ENCODE measurements at regions not wholly inside any gene's neighbourhood (a gene's known extent, or its start where the extent isn't known, plus 50 kb on each side); places are given as distances from the start of the nearest gene placed in this dataset.

DNA sequence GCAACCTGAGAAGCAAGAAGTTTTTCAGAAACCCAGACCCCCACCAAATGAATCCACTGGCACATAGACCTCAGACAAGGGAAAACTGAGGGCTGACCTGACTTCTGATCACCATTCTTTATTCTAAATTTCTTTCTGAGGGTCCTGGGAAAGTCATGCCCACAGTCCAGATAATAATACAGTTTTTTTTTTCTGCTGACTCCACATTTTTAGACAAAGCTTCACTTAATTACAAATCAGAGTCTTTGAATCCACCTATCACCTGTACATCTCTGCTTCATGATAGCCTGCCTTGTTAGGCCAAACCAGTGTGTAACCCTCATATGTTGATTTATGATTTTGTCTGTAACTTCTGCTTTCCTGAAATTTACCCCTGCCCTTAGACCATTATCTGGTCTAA is 103.6 kb downstream of the PSAT1 start:
- H3K27ac Mint-ChIP-seq, result no peak overlapping the region
- peaks cover under 1% of the 10 kb centered on the region for H3K9me3 ChIP-seq (ENCODE audit: low read depth)
- no peaks in the 10 kb centered on the region for H3K36me3 ChIP-seq
- peaks cover 22% of the 10 kb centered on the region for H3K4me1 ChIP-seq
- H3K9me3 Mint-ChIP-seq, result peaks cover 4% of the 10 kb centered on the region
- H3K9ac ChIP-seq, result no peak overlapping the region
- no peak for DNase-seq (ENCODE audit: low spot score)
- H4K20me1 ChIP-seq (ENCODE audit: low read depth), result no peaks in the 10 kb centered on the region
- peaks cover 21% of the 10 kb centered on the region for H3F3A ChIP-seq (ENCODE audit: low read depth)
- no peak overlapping the region for H3K27ac ChIP-seq
- H3K36me3 Mint-ChIP-seq, result peaks cover 3% of the 10 kb centered on the region
- H3K27me3 Mint-ChIP-seq (ENCODE audit: insufficient read depth, low read depth), result peaks cover 6% of the 10 kb centered on the region
- H2AFZ ChIP-seq (replicated peaks), result no peak overlapping the region
- no peak overlapping the region for H3K4me3 ChIP-seq
- H3K4me1 Mint-ChIP-seq, result peaks cover 16% of the 10 kb centered on the region
- TF ChIP-seq, protein P1, sequence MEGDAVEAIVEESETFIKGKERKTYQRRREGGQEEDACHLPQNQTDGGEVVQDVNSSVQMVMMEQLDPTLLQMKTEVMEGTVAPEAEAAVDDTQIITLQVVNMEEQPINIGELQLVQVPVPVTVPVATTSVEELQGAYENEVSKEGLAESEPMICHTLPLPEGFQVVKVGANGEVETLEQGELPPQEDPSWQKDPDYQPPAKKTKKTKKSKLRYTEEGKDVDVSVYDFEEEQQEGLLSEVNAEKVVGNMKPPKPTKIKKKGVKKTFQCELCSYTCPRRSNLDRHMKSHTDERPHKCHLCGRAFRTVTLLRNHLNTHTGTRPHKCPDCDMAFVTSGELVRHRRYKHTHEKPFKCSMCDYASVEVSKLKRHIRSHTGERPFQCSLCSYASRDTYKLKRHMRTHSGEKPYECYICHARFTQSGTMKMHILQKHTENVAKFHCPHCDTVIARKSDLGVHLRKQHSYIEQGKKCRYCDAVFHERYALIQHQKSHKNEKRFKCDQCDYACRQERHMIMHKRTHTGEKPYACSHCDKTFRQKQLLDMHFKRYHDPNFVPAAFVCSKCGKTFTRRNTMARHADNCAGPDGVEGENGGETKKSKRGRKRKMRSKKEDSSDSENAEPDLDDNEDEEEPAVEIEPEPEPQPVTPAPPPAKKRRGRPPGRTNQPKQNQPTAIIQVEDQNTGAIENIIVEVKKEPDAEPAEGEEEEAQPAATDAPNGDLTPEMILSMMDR (IDR thresholded peaks at IDR 0.05), result no peak
- no peak overlapping the region for H3K4me2 ChIP-seq
- H3K79me2 ChIP-seq (ENCODE audit: low read depth), result no peaks in the 10 kb centered on the region
- H3K27me3 ChIP-seq, result no peaks in the 10 kb centered on the region
- no peak overlapping the region for H3K4me3 Mint-ChIP-seq

DNA sequence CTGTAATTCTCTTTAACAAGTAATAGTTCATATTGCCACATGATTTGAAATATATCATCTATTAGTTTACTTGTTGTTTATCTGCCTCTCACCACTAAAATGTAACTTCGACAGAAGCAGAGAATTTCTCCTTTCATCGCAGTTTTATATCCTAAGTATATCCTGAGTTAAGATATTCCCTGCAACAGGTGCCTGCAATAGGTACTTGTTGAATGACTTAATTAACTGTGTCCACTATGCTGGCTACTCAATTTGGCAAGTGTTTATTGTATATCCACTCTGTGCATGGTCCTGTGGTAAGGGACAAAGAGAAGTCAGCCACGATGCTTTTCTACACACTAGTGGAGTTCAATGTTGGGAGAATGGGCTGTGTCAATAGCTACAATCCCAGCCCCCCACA is 108.5 kb downstream of the PSAT1 start:
- H3K9me3 Mint-ChIP-seq, result peaks cover 5% of the 10 kb centered on the region
- Histone ChIP-seq H3K36me3 (no peaks in the 10 kb centered on the region), H3K4me1 (no peaks in the 10 kb centered on the region), H3F3A (ENCODE audit: low read depth) (no peaks in the 10 kb centered on the region), H3K27ac (no peak overlapping the region), H3K4me2 (no peak overlapping the region), H3K79me2 (ENCODE audit: low read depth) (no peaks in the 10 kb centered on the region), H3K9me3 (ENCODE audit: low read depth) (no peaks in the 10 kb centered on the region), H3K4me3 (no peak overlapping the region), H3K9ac (no peak overlapping the region), H4K20me1 (ENCODE audit: low read depth) (no peaks in the 10 kb centered on the region), H3K27me3 (no peaks in the 10 kb centered on the region), H2AFZ (replicated peaks) (no peak overlapping the region)
- no peaks in the 10 kb centered on the region for H3K4me1 Mint-ChIP-seq
- H3K27ac Mint-ChIP-seq, result no peak overlapping the region
- no peaks in the 10 kb centered on the region for H3K36me3 Mint-ChIP-seq
- DNase-seq (ENCODE audit: low spot score), result no peak
- H3K4me3 Mint-ChIP-seq, result no peak overlapping the region
- TF ChIP-seq EZH2phosphoT487 (IDR thresholded peaks at IDR 0.05) (no peak), EZH2 (IDR thresholded peaks at IDR 0.05) (no peak)
- TF ChIP-seq, protein P1 (IDR thresholded peaks at IDR 0.05), result no peak
- H3K27me3 Mint-ChIP-seq (ENCODE audit: insufficient read depth, low read depth), result peaks cover 2% of the 10 kb centered on the region

DNA sequence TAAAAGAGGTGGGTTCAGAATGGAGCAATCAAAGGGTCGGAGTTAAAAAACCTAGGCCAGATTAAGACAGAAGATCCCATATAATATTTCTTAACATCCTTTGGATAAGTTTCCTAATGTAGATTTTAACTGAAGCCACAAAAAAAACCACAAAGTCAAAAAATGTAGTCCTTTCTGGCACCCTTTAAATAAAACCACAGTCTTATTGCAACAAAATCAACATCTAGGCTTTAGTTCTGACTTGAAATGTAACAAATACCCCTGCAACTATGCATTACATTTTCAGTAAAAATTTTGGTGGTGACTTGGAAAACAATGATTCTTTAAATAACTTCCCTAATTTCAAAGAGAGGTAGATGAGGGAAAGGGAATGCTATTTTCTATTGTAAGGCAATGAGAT is 109.2 kb downstream of the PSAT1 start:
- Histone ChIP-seq H3K36me3 (no peaks in the 10 kb centered on the region), H3K4me3 (no peak overlapping the region), H3K79me2 (ENCODE audit: low read depth) (no peaks in the 10 kb centered on the region), H3F3A (ENCODE audit: low read depth) (no peaks in the 10 kb centered on the region), H3K9ac (no peak overlapping the region), H3K27ac (no peak overlapping the region), H3K27me3 (no peaks in the 10 kb centered on the region), H3K4me1 (no peaks in the 10 kb centered on the region), H3K9me3 (ENCODE audit: low read depth) (no peaks in the 10 kb centered on the region), H3K4me2 (no peak overlapping the region), H2AFZ (replicated peaks) (no peak overlapping the region), H4K20me1 (ENCODE audit: low read depth) (no peaks in the 10 kb centered on the region)
- TF ChIP-seq EZH2phosphoT487 (IDR thresholded peaks at IDR 0.05) (no peak), EZH2 (IDR thresholded peaks at IDR 0.05) (no peak)
- TF ChIP-seq, protein P1 (IDR thresholded peaks at IDR 0.05), result no peak
- Mint-ChIP-seq H3K27ac (no peak overlapping the region), H3K27me3 (ENCODE audit: insufficient read depth, low read depth) (peaks cover 2% of the 10 kb centered on the region), H3K4me3 (no peak overlapping the region), H3K36me3 (peaks cover 3% of the 10 kb centered on the region), H3K4me1 (peaks cover 2% of the 10 kb centered on the region), H3K9me3 (peaks cover 8% of the 10 kb centered on the region)
- no peak for DNase-seq (ENCODE audit: low spot score)

DNA sequence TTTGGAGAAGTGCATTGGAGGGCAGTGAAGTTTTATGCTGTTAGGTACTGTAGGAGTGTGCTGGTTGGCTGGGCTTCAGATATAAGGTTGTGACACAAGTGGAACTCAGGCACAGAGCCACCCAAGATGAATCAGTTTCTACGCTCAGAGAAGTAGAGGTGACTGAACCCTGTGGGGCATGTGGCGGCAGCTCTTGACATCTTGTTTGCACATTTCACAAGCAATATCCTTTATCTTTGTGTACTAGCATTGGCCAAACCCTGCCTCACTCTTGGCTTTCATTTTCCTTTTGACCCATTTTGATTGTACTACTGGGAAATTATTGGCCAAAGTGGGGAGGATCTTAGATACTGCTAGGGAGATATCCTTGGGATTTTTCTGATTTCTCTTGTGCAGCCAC is 110.0 kb downstream of the PSAT1 start:
- no peak for DNase-seq (ENCODE audit: low spot score)
- Mint-ChIP-seq H3K9me3 (peaks cover 8% of the 10 kb centered on the region), H3K4me1 (peaks cover 2% of the 10 kb centered on the region), H3K27me3 (ENCODE audit: insufficient read depth, low read depth) (peaks cover 2% of the 10 kb centered on the region), H3K27ac (no peak overlapping the region), H3K36me3 (peaks cover 3% of the 10 kb centered on the region), H3K4me3 (no peak overlapping the region)
- H2AFZ ChIP-seq (replicated peaks), result no peak overlapping the region
- no peaks in the 10 kb centered on the region for H3K9me3 ChIP-seq (ENCODE audit: low read depth)
- H3K9ac ChIP-seq, result no peak overlapping the region
- no peak for TF ChIP-seq EZH2phosphoT487 (IDR thresholded peaks at IDR 0.05)
- TF ChIP-seq, protein P1 (IDR thresholded peaks at IDR 0.05), result no peak
- TF ChIP-seq EZH2 (IDR thresholded peaks at IDR 0.05), result no peak
- no peaks in the 10 kb centered on the region for H4K20me1 ChIP-seq (ENCODE audit: low read depth)
- H3K4me1 ChIP-seq, result no peaks in the 10 kb centered on the region
- H3K79me2 ChIP-seq (ENCODE audit: low read depth), result no peaks in the 10 kb centered on the region
- H3K27ac ChIP-seq, result no peak overlapping the region
- no peaks in the 10 kb centered on the region for H3K27me3 ChIP-seq
- H3K4me3 ChIP-seq, result no peak overlapping the region
- H3K36me3 ChIP-seq, result no peaks in the 10 kb centered on the region
- no peak overlapping the region for H3K4me2 ChIP-seq
- no peaks in the 10 kb centered on the region for H3F3A ChIP-seq (ENCODE audit: low read depth)
